Lower lobe of right lung (tissue), 2 donors: ENCODE measurements at regions not wholly inside any gene's neighbourhood (a gene's known extent, or its start where the extent isn't known, plus 50 kb on each side); places are given as distances from the start of the nearest gene placed in this dataset.

Source experiments
- ATAC-seq, 2 donors: fragments of 200-7000 bp; cut with Tn5 transposase; one replicate each; pipeline ENCODE4 v1.9.1; 2020 to 2022; ENCODE audit warnings: mild to moderate bottlenecking in 2 of 2, moderate library complexity in 2 of 2
- DNase-seq: peaks from one replicate; pipeline ENCODE4 v3.0.0-alpha.2; 2020
- H3K27ac ChIP-seq: fragments of 200-600 bp; one replicate; pipeline ENCODE4 v1.8.0; 2022
- H3K27me3 ChIP-seq: fragments of 200-600 bp; one replicate; pipeline ENCODE4 v1.8.0; 2022; ENCODE audit warnings: low read depth
- H3K36me3 ChIP-seq: fragments of 200-600 bp; one replicate; pipeline ENCODE4 v1.8.0; 2022; ENCODE audit warnings: mild to moderate bottlenecking
- H3K4me1 ChIP-seq: fragments of 200-600 bp; one replicate; pipeline ENCODE4 v1.8.0; 2022
- H3K4me3 ChIP-seq: fragments of 200-600 bp; one replicate; pipeline ENCODE4 v1.8.0; 2022; ENCODE audit warnings: mild to moderate bottlenecking
- H3K9me3 ChIP-seq: fragments of 200-600 bp; one replicate; pipeline ENCODE4 v1.8.0; 2022
- intact Hi-C: fragments of 100-400 bp; cut with DNase I; formaldehyde crosslinking; loops from one replicate; pipeline ENCODE4 v1.11.0; 2022
- TF ChIP-seq, protein P1 (sequence below): fragments of 200-600 bp; IDR thresholded peaks from one replicate; pipeline ENCODE4 v1.8.0; 2022; ENCODE audit warnings: antibody characterized with exemption, mild to moderate bottlenecking
- donor health status: DM: no; HTN: yes; CAD: no; lungs with severe emphysema.

- no peak for ATAC-seq
- Histone ChIP-seq H3K9me3 (no peaks in the 10 kb centered on the region), H3K4me1 (no peaks in the 10 kb centered on the region), H3K4me3 (no peak overlapping the region), H3K27me3 (no peaks in the 10 kb centered on the region), H3K36me3 (no peaks in the 10 kb centered on the region), H3K27ac (no peak overlapping the region)
- TF ChIP-seq, protein P1, sequence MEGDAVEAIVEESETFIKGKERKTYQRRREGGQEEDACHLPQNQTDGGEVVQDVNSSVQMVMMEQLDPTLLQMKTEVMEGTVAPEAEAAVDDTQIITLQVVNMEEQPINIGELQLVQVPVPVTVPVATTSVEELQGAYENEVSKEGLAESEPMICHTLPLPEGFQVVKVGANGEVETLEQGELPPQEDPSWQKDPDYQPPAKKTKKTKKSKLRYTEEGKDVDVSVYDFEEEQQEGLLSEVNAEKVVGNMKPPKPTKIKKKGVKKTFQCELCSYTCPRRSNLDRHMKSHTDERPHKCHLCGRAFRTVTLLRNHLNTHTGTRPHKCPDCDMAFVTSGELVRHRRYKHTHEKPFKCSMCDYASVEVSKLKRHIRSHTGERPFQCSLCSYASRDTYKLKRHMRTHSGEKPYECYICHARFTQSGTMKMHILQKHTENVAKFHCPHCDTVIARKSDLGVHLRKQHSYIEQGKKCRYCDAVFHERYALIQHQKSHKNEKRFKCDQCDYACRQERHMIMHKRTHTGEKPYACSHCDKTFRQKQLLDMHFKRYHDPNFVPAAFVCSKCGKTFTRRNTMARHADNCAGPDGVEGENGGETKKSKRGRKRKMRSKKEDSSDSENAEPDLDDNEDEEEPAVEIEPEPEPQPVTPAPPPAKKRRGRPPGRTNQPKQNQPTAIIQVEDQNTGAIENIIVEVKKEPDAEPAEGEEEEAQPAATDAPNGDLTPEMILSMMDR = no peak
- no peak for DNase-seq
- intact Hi-C loops = no loop called here
These were observed 208.4 kb upstream of the PTBP2 start for GRCh38 chr1:96513136-96513535.

DNA sequence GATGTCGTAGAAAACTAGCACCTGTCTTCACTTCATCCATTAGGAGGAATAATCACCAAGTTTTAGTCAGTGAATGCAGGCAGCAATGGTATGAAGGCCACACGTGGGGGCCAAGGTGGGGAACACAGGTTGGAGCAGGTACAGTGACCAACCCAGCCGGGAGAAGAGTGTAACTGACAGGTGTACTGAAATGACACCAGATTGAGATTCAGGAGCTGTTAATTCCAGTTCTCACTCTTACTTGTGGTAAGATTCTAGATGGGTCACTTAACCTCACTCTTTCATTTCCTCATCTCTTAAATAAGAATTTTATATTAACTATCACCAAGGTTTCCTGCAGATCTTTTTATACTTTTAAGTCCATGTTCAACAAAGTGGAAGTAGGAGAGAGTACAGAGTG, 206.2 kb upstream of the PTBP2 start:
- ATAC-seq (no peak), DNase-seq (no peak)
- Histone ChIP-seq H3K4me1 (no peaks in the 10 kb centered on the region), H3K27ac (no peak overlapping the region), H3K27me3 (no peaks in the 10 kb centered on the region), H3K9me3 (no peaks in the 10 kb centered on the region), H3K36me3 (no peaks in the 10 kb centered on the region), H3K4me3 (no peak overlapping the region)
- intact Hi-C loops = no loop called here
- TF ChIP-seq, protein P1 = no peak

- DNase-seq = no peak
- H3K4me3 ChIP-seq = no peak overlapping the region
- H3K27ac ChIP-seq = no peak overlapping the region
- no peaks in the 10 kb centered on the region for H3K4me1 ChIP-seq
- H3K9me3 ChIP-seq = no peaks in the 10 kb centered on the region
- no peaks in the 10 kb centered on the region for H3K27me3 ChIP-seq
- TF ChIP-seq, protein P1 = no peak
- no peaks in the 10 kb centered on the region for H3K36me3 ChIP-seq
- intact Hi-C loops = no loop called here
- no peak for ATAC-seq
These were observed 205.7 kb upstream of the PTBP2 start for GRCh38 chr1:96515925-96516324.

GRCh38 chr1:96519851-96520578, 201.6 kb upstream of the PTBP2 start:
- H3K4me1 ChIP-seq = no peaks in the 10 kb centered on the region
- no peaks in the 10 kb centered on the region for H3K36me3 ChIP-seq
- H3K4me3 ChIP-seq = no peak overlapping the region
- intact Hi-C loops = no loop called here
- DNase-seq (no peak), ATAC-seq (no peak)
- no peaks in the 10 kb centered on the region for H3K27me3 ChIP-seq
- TF ChIP-seq, protein P1 = no peak
- no peak overlapping the region for H3K27ac ChIP-seq
- no peaks in the 10 kb centered on the region for H3K9me3 ChIP-seq

DNA sequence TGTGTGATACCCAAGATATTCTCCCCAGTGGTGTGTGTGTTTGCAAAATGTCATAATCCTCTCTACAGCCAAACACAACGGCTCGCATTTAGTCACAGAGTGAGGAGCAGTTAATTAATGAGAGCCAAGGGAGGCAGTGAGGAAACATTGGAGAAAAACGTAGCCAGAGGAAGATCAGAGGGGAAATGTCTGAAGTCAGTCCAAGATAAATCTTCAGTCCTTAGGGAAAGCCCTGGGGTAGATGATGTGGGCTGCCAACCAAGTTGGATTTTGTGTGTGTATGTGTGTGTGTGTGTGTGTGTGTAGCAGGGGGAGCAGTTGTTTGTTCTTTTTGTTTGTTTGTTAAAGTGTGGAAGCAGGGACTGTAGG, 201.0 kb upstream of the PTBP2 start:
- intact Hi-C loops = no loop called here
- TF ChIP-seq, protein P1 = no peak
- no peak overlapping the region for H3K27ac ChIP-seq
- H3K4me1 ChIP-seq = no peaks in the 10 kb centered on the region
- H3K27me3 ChIP-seq = no peaks in the 10 kb centered on the region
- DNase-seq (no peak), ATAC-seq (peak in 1 of 2 donors; percentile 27)
- no peaks in the 10 kb centered on the region for H3K36me3 ChIP-seq
- no peak overlapping the region for H3K4me3 ChIP-seq
- no peaks in the 10 kb centered on the region for H3K9me3 ChIP-seq
